SK-N-SH treated with all-trans-retinoic acid at 6 μM for 48 hours (cell line): ENCODE measurements at regions not wholly inside any gene's neighbourhood (a gene's known extent, or its start where the extent isn't known, plus 50 kb on each side); places are given as distances from the start of the nearest gene placed in this dataset.

Experiments
- BACH2 ChIP-seq: fragments of 250-450 bp; sonication (Bioruptor Pico); IDR thresholded peaks from 2 replicates; pipeline ENCODE4 v1.9.0; 2021; ENCODE audit warnings: mild to moderate bottlenecking, borderline replicate concordance
- GLIS3 ChIP-seq: fragments of 250-450 bp; sonication (Bioruptor Pico); IDR thresholded peaks from 2 replicates; pipeline ENCODE4 v1.5.0; 2020; ENCODE audit warnings: mild to moderate bottlenecking, moderate library complexity
- ISL1 ChIP-seq: fragments of 250-450 bp; sonication (Bioruptor Pico); IDR thresholded peaks from 2 replicates; pipeline ENCODE4 v2.1.2; 2022; ENCODE audit warnings: mild to moderate bottlenecking, moderate library complexity
- OSR1 ChIP-seq: fragments of 250-450 bp; sonication (Bioruptor Pico); IDR thresholded peaks from 2 replicates; pipeline ENCODE4 v1.8.0; 2022; ENCODE audit warnings: moderate library complexity, mild to moderate bottlenecking, inconsistent platforms
- PATZ1 ChIP-seq: fragments of 250-450 bp; sonication (Bioruptor Pico); IDR thresholded peaks from 2 replicates; pipeline ENCODE4 v1.8.0; 2020; ENCODE audit warnings: mild to moderate bottlenecking, moderate library complexity, borderline replicate concordance
- POU6F1 ChIP-seq: fragments of 250-450 bp; sonication (Bioruptor Pico); IDR thresholded peaks from 2 replicates; pipeline ENCODE4 v1.8.0; 2021; ENCODE audit warnings: low read depth, mild to moderate bottlenecking, moderate library complexity, borderline replicate concordance
- TSHZ2 ChIP-seq: fragments of 250-450 bp; sonication (Bioruptor Pico); IDR thresholded peaks from 2 replicates; pipeline ENCODE4 v1.5.0; 2020; ENCODE audit warnings: mild to moderate bottlenecking, moderate library complexity
- ZC3H10 ChIP-seq: fragments of 250-450 bp; sonication (Bioruptor Pico); IDR thresholded peaks from 2 replicates; pipeline ENCODE4 v1.5.1; 2021; ENCODE audit warnings: mild to moderate bottlenecking, moderate library complexity
- ZFP30 ChIP-seq: fragments of 450-650 bp; formaldehyde crosslinking; IDR thresholded peaks from 2 replicates; pipeline ENCODE4 v1.5.0; 2022; ENCODE audit warnings: mild to moderate bottlenecking, moderate library complexity

GRCh38 chr5:58200451-58200850 is 259.4 kb downstream of the PLK2 start:
- TF ChIP-seq GLIS3 (CRISPR knock-in tag) (no peak), ZFP30 (CRISPR knock-in tag) (no peak), PATZ1 (no peak), ISL1 (CRISPR knock-in tag) (no peak), ZC3H10 (CRISPR knock-in tag) (no peak), POU6F1 (CRISPR knock-in tag) (no peak), BACH2 (CRISPR knock-in tag) (no peak), OSR1 (no peak), TSHZ2 (CRISPR knock-in tag) (no peak)
